Neural cell (in vitro differentiated cells): ENCODE measurements at regions not wholly inside any gene's neighbourhood (a gene's known extent, or its start where the extent isn't known, plus 50 kb on each side); places are given as distances from the start of the nearest gene placed in this dataset.

Experiments
- H2AFZ ChIP-seq: fragments of 200-600, 300-800 bp; sonication (generic), shearing (Covaris generic); 2 replicates; pipeline ENCODE4 v1.6.0; 2014; ENCODE audit warnings: low read depth, mild to moderate bottlenecking, antibody characterized with exemption, low read length, moderate library complexity
- H3F3A ChIP-seq: fragments of 200-600 bp; shearing (Covaris generic); 2 replicates; pipeline ENCODE4 v1.6.1; 2016; ENCODE audit warnings: mild to moderate bottlenecking, moderate library complexity, mixed read lengths, antibody characterized with exemption, low read length; ENCODE audit not compliant: insufficient read depth, poor library complexity, severe bottlenecking
- H3K27ac ChIP-seq: fragments of 200-600, 300-800 bp; sonication (generic), shearing (Covaris generic); 2 replicates; pipeline ENCODE4 v1.5.1; 2014; ENCODE audit warnings: mild to moderate bottlenecking, low read length, moderate library complexity
- H3K27me3 ChIP-seq: fragments of 300-800, 200-600 bp; sonication (generic), shearing (Covaris generic); 2 replicates; pipeline ENCODE4 v1.6.0; 2014; ENCODE audit warnings: mild to moderate bottlenecking, low read depth, low read length, moderate library complexity; ENCODE audit not compliant: insufficient read depth
- H3K36me3 ChIP-seq: fragments of 300-800, 200-600 bp; sonication (generic), shearing (Covaris generic); 2 replicates; pipeline ENCODE4 v1.5.1; 2014; ENCODE audit warnings: mild to moderate bottlenecking, antibody characterized with exemption, low read length, moderate library complexity; ENCODE audit not compliant: insufficient read depth
- H3K4me2 ChIP-seq: fragments of 300-800, 200-600 bp; sonication (generic), shearing (Covaris generic); 2 replicates; pipeline ENCODE4 v1.6.0; 2014; ENCODE audit warnings: mild to moderate bottlenecking, low read length
- H3K4me3 ChIP-seq: fragments of 300-800, 200-600 bp; sonication (generic), shearing (Covaris generic); 2 replicates; pipeline ENCODE4 v1.5.1; 2014; ENCODE audit warnings: mild to moderate bottlenecking, low read length, moderate library complexity
- H3K79me2 ChIP-seq: fragments of 200-600 bp; shearing (Covaris generic); replicated peaks from 2 replicates; pipeline ENCODE4 v1.6.0; 2014; ENCODE audit warnings: mild to moderate bottlenecking, low read length, moderate library complexity; ENCODE audit not compliant: insufficient read depth
- H3K9ac ChIP-seq: fragments of 300-800, 200-600 bp; sonication (generic), shearing (Covaris generic); 2 replicates; pipeline ENCODE4 v1.6.1; 2016; ENCODE audit warnings: mild to moderate bottlenecking, low read length, mixed read lengths
- H3K9me2 ChIP-seq: fragments of 200-600 bp; shearing (Covaris generic); 2 replicates; pipeline ENCODE4 v1.6.1; 2016; ENCODE audit warnings: mild to moderate bottlenecking, low read length, mixed read lengths; ENCODE audit not compliant: insufficient read depth
- H3K9me3 ChIP-seq: fragments of 200-600, 300-800 bp; sonication (generic), shearing (Covaris generic); 2 replicates; pipeline ENCODE4 v1.6.1; 2016; ENCODE audit warnings: mild to moderate bottlenecking, mixed run types, low read length, moderate library complexity, mixed read lengths
- H4K20me1 ChIP-seq: fragments of 200-600 bp; shearing (Covaris generic); 2 replicates; pipeline ENCODE4 v1.6.1; 2016; ENCODE audit warnings: mild to moderate bottlenecking, mixed run types; ENCODE audit not compliant: insufficient read depth
- CTCF ChIP-seq: fragments of 450-650 bp; IDR thresholded peaks from 2 replicates; pipeline ENCODE4 v1.5.1; 2014; ENCODE audit warnings: antibody characterized with exemption, mild to moderate bottlenecking, moderate library complexity; ENCODE audit not compliant: poor library complexity, severe bottlenecking
- EP300 ChIP-seq: fragments of 450-650 bp; conservative IDR thresholded peaks from 2 replicates; pipeline ENCODE4 v1.6.1; 2014; ENCODE audit warnings: antibody characterized with exemption, mild to moderate bottlenecking, moderate library complexity; ENCODE audit not compliant: poor library complexity, severe bottlenecking
- EZH2 ChIP-seq: fragments of 200-600, 300-800 bp; shearing (Covaris generic), sonication (generic); IDR thresholded peaks from 2 replicates; pipeline ENCODE4 v1.6.1; 2014; ENCODE audit warnings: antibody characterized with exemption, low read length, borderline replicate concordance, mild to moderate bottlenecking; ENCODE audit not compliant: insufficient read depth, poor library complexity, severe bottlenecking
- MXI1 ChIP-seq: fragments of 450-650 bp; conservative IDR thresholded peaks from 2 replicates; pipeline ENCODE4 v1.6.1; 2014; ENCODE audit warnings: antibody characterized with exemption, mild to moderate bottlenecking; ENCODE audit not compliant: poor library complexity, severe bottlenecking
- POLR2AphosphoS5 ChIP-seq: IDR thresholded peaks from 2 replicates; pipeline ENCODE4 v1.6.1; 2012
- RAD21 ChIP-seq: fragments of 450-650 bp; conservative IDR thresholded peaks from 2 replicates; pipeline ENCODE4 v1.6.1; 2014; ENCODE audit warnings: antibody characterized with exemption, mild to moderate bottlenecking, moderate library complexity
- REST ChIP-seq: IDR thresholded peaks from 2 replicates; pipeline ENCODE4 v1.6.1; 2012; ENCODE audit warnings: borderline replicate concordance
- SMC3 ChIP-seq: fragments of 450-650 bp; conservative IDR thresholded peaks from 2 replicates; pipeline ENCODE4 v1.6.1; 2014; ENCODE audit warnings: antibody characterized with exemption, mild to moderate bottlenecking, moderate library complexity; ENCODE audit not compliant: poor library complexity

GRCh38 chr3:115494826-115495225 is 128.5 kb upstream of the GAP43 start:
- Histone ChIP-seq H3K9ac (no peak overlapping the region), H3K27me3 (no peaks in the 10 kb centered on the region), H3F3A (no peaks in the 10 kb centered on the region), H2AFZ (no peak overlapping the region), H3K27ac (no peak overlapping the region), H3K4me2 (no peak overlapping the region), H3K79me2 (no peaks in the 10 kb centered on the region), H3K36me3 (no peaks in the 10 kb centered on the region), H3K4me3 (no peak overlapping the region), H4K20me1 (no peaks in the 10 kb centered on the region), H3K9me3 (no peaks in the 10 kb centered on the region), H3K9me2 (no peaks in the 10 kb centered on the region)
- TF ChIP-seq CTCF (no peak), SMC3 (no peak), RAD21 (no peak), EP300 (no peak)

GRCh38 chr3:115498421-115498820 is 124.9 kb upstream of the GAP43 start:
- no peaks in the 10 kb centered on the region for H3F3A ChIP-seq
- H3K4me3 ChIP-seq = no peak overlapping the region
- no peaks in the 10 kb centered on the region for H3K9me2 ChIP-seq
- TF ChIP-seq REST (no peak), EP300 (no peak), CTCF (no peak), MXI1 (no peak), POLR2AphosphoS5 (no peak), EZH2 (no peak), RAD21 (no peak), SMC3 (no peak)
- no peak overlapping the region for H3K4me2 ChIP-seq
- no peak overlapping the region for H3K27ac ChIP-seq
- H3K9me3 ChIP-seq = no peaks in the 10 kb centered on the region
- no peaks in the 10 kb centered on the region for H3K27me3 ChIP-seq
- no peak overlapping the region for H3K9ac ChIP-seq
- no peaks in the 10 kb centered on the region for H3K79me2 ChIP-seq
- no peak overlapping the region for H2AFZ ChIP-seq
- H3K36me3 ChIP-seq = no peaks in the 10 kb centered on the region
- no peaks in the 10 kb centered on the region for H4K20me1 ChIP-seq
